ENCODE measurements at regions not wholly inside any gene's neighbourhood (a gene's known extent, or its start where the extent isn't known, plus 50 kb on each side); places are given as distances from the start of the nearest gene placed in this dataset.

- TF ChIP-seq CTCF (IDR thresholded peaks at IDR 0.05; ENCODE audit: insufficient read depth, low read length) (no peak), SPI1 (IDR thresholded peaks at IDR 0.05; ENCODE audit: borderline replicate concordance, low read depth) (no peak)
Measured at GRCh38 chr1:193736507-193736906, 550.1 kb upstream of the B3GALT2 start.

Measured in HL-60 (cell line).